Hematopoietic multipotent progenitor cell (in vitro differentiated cells): ENCODE measurements at regions not wholly inside any gene's neighbourhood (a gene's known extent, or its start where the extent isn't known, plus 50 kb on each side); places are given as distances from the start of the nearest gene placed in this dataset.

ENCODE experiments used
- DNase-seq, 3 donors: peaks; one replicate each; pipeline ENCODE4 v3.0.0-alpha.2; 2011 to 2015; ENCODE audit warnings: low read depth in 2 of 3, low spot score in 2 of 3

GRCh38 chr7:136339464-136339863 lies 362.3 kb upstream of the MTPN start:
- no peak for DNase-seq

GRCh38 chr7:136336932-136337331 lies 359.8 kb upstream of the MTPN start:
- no peak for DNase-seq

- DNase-seq = no peak
These were observed 356.5 kb upstream of the MTPN start for GRCh38 chr7:136333636-136334035.

GRCh38 chr7:136326045-136326609 lies 349.0 kb upstream of the MTPN start:
- no peak for DNase-seq

GRCh38 chr7:136325578-136325977 lies 348.4 kb upstream of the MTPN start:
- DNase-seq = no peak

GRCh38 chr7:136325027-136325426 lies 347.9 kb upstream of the MTPN start:
- DNase-seq = no peak

- no peak for DNase-seq
These were observed 347.0 kb upstream of the MTPN start for GRCh38 chr7:136324073-136324704.

- no peak for DNase-seq
These were observed 335.4 kb upstream of the MTPN start for GRCh38 chr7:136312592-136312991.

- no peak for DNase-seq
These were observed 332.2 kb upstream of the MTPN start for GRCh38 chr7:136309407-136309806.

- DNase-seq = no peak
These were observed 331.1 kb upstream of the MTPN start for GRCh38 chr7:136308230-136308629.

GRCh38 chr7:136303162-136303561 lies 326.0 kb upstream of the MTPN start:
- no peak for DNase-seq

- no peak for DNase-seq
These were observed 324.9 kb upstream of the MTPN start for GRCh38 chr7:136302049-136302448.

- no peak for DNase-seq
These were observed 317.8 kb upstream of the MTPN start for GRCh38 chr7:136294977-136295376.

GRCh38 chr7:136293841-136294391 lies 316.8 kb upstream of the MTPN start:
- DNase-seq = no peak

- DNase-seq = no peak
These were observed 316.1 kb upstream of the MTPN start for GRCh38 chr7:136293272-136293671.

GRCh38 chr7:136292365-136292764 lies 315.2 kb upstream of the MTPN start:
- DNase-seq = no peak

- DNase-seq = no peak
These were observed 313.2 kb upstream of the MTPN start for GRCh38 chr7:136290351-136290750.

GRCh38 chr7:136278057-136278456 lies 300.9 kb upstream of the MTPN start:
- no peak for DNase-seq

GRCh38 chr7:136275794-136276193 lies 298.6 kb upstream of the MTPN start:
- DNase-seq = no peak

- no peak for DNase-seq
These were observed 297.6 kb upstream of the MTPN start for GRCh38 chr7:136274636-136275345.

- DNase-seq = no peak
These were observed 295.8 kb upstream of the MTPN start for GRCh38 chr7:136272934-136273333.

- DNase-seq = no peak
These were observed 290.7 kb upstream of the MTPN start for GRCh38 chr7:136267822-136268221.
